ENCODE measurements at regions not wholly inside any gene's neighbourhood (a gene's known extent, or its start where the extent isn't known, plus 50 kb on each side); places are given as distances from the start of the nearest gene placed in this dataset.

- DNase-seq, result no peak
Observed at GRCh38 chr12:60391791-60392190, 796.0 kb downstream of the SLC16A7 start.

GRCh38 chr12:60393093-60393492, 797.3 kb downstream of the SLC16A7 start:
- DNase-seq, result no peak

- no peak for DNase-seq
Observed at GRCh38 chr12:60394665-60395064, 798.8 kb downstream of the SLC16A7 start.

GRCh38 chr12:60398547-60398946, 802.7 kb downstream of the SLC16A7 start:
- DNase-seq, result no peak

GRCh38 chr12:60399064-60399463, 803.2 kb downstream of the SLC16A7 start:
- DNase-seq, result no peak

- no peak for DNase-seq
Observed at GRCh38 chr12:60402996-60403395, 807.2 kb downstream of the SLC16A7 start.

GRCh38 chr12:60415351-60415750, 819.5 kb downstream of the SLC16A7 start:
- DNase-seq, result no peak

- DNase-seq, result no peak
Observed at GRCh38 chr12:60419986-60420385, 824.2 kb downstream of the SLC16A7 start.

GRCh38 chr12:60421741-60422140, 825.9 kb downstream of the SLC16A7 start:
- DNase-seq, result no peak

- no peak for DNase-seq
Observed at GRCh38 chr12:60437297-60437696, 841.5 kb downstream of the SLC16A7 start.

- DNase-seq, result no peak
Observed at GRCh38 chr12:60441577-60441976, 845.7 kb downstream of the SLC16A7 start.

GRCh38 chr12:60451457-60451856, 855.6 kb downstream of the SLC16A7 start:
- DNase-seq, result no peak

GRCh38 chr12:60465060-60465459, 869.2 kb downstream of the SLC16A7 start:
- no peak for DNase-seq

GRCh38 chr12:60468546-60468945, 872.7 kb downstream of the SLC16A7 start:
- DNase-seq, result no peak

- DNase-seq, result no peak
Observed at GRCh38 chr12:60475825-60476224, 880.0 kb downstream of the SLC16A7 start.

- no peak for DNase-seq
Observed at GRCh38 chr12:60487284-60487683, 891.5 kb downstream of the SLC16A7 start.

- no peak for DNase-seq
Observed at GRCh38 chr12:60489071-60489470, 893.2 kb downstream of the SLC16A7 start.

GRCh38 chr12:60494244-60494643, 898.4 kb downstream of the SLC16A7 start:
- DNase-seq, result no peak

- DNase-seq, result no peak
Observed at GRCh38 chr12:60498656-60499055, 902.8 kb downstream of the SLC16A7 start.

GRCh38 chr12:60501124-60501729, 905.4 kb downstream of the SLC16A7 start:
- no peak for DNase-seq

GRCh38 chr12:60522684-60523400, 927.0 kb downstream of the SLC16A7 start:
- DNase-seq, result no peak

GRCh38 chr12:60529261-60529660, 933.4 kb downstream of the SLC16A7 start:
- no peak for DNase-seq

- DNase-seq, result no peak
Observed at GRCh38 chr12:60529723-60530122, 933.9 kb downstream of the SLC16A7 start.

- DNase-seq, result no peak
Observed at GRCh38 chr12:60535363-60535762, 939.5 kb downstream of the SLC16A7 start.

GRCh38 chr12:60539592-60539991, 943.8 kb downstream of the SLC16A7 start:
- no peak for DNase-seq
